Liver (tissue), 3 donors: ENCODE measurements at regions not wholly inside any gene's neighbourhood (a gene's known extent, or its start where the extent isn't known, plus 50 kb on each side); places are given as distances from the start of the nearest gene placed in this dataset.
A peak's percentile ranks its signal among the peaks of the same experiment; 100 is the strongest.

Source experiments
- ATF3 ChIP-seq: IDR thresholded peaks from 2 replicates; pipeline ENCODE4 v1.6.1; 2016; ENCODE audit warnings: antibody characterized with exemption
- CTCF ChIP-seq: fragments of 150-350 bp; IDR thresholded peaks from 2 replicates; pipeline ENCODE4 v1.5.1; 2017; ENCODE audit warnings: improper control_type of control experiment, low read depth, low read length; ENCODE audit not compliant: missing input control
- EGR1 ChIP-seq, 2 donors: IDR thresholded peaks; 2 replicates each; pipeline ENCODE4 v1.6.1; 2016 to 2018; ENCODE audit warnings: antibody characterized with exemption in 2 of 2, low read depth in 2 of 2
- FOXA1 ChIP-seq: IDR thresholded peaks from 2 replicates; pipeline ENCODE4 v1.6.1; 2016; ENCODE audit warnings: antibody characterized with exemption
- GABPA ChIP-seq, 2 donors: IDR thresholded peaks in 1 of 2; conservative IDR thresholded peaks in 1 of 2; 2 replicates each; pipeline ENCODE4 v1.6.1; 2016; ENCODE audit warnings: antibody characterized with exemption in 2 of 2, mild to moderate bottlenecking in 1 of 2, moderate library complexity in 1 of 2
- JUND ChIP-seq, 2 donors: IDR thresholded peaks; 2 replicates each; pipeline ENCODE4 v1.6.1; 2016; ENCODE audit warnings: antibody characterized with exemption in 2 of 2
- MAX ChIP-seq: IDR thresholded peaks from 2 replicates; pipeline ENCODE4 v1.6.1; 2016; ENCODE audit warnings: antibody characterized with exemption
- REST ChIP-seq: IDR thresholded peaks from 2 replicates; pipeline ENCODE4 v1.6.1; 2016; ENCODE audit warnings: antibody characterized with exemption, mild to moderate bottlenecking
- RXRA ChIP-seq, 2 donors: IDR thresholded peaks; 2 replicates each; pipeline ENCODE4 v1.6.1; 2017 to 2018; ENCODE audit warnings: antibody characterized with exemption in 2 of 2, mild to moderate bottlenecking in 1 of 2
- SP1 ChIP-seq: IDR thresholded peaks from 2 replicates; pipeline ENCODE4 v1.6.1; 2018; ENCODE audit warnings: antibody characterized with exemption, mild to moderate bottlenecking
- TAF1 ChIP-seq: conservative IDR thresholded peaks from 2 replicates; pipeline ENCODE4 v1.6.1; 2016; ENCODE audit warnings: antibody characterized with exemption, mild to moderate bottlenecking
- YY1 ChIP-seq: IDR thresholded peaks from 2 replicates; pipeline ENCODE4 v1.6.1; 2016; ENCODE audit warnings: antibody characterized with exemption, mild to moderate bottlenecking
- ZBTB33 ChIP-seq: IDR thresholded peaks from 2 replicates; pipeline ENCODE4 v1.6.1; 2016; ENCODE audit warnings: antibody characterized with exemption
- donor health status: healthy.
- donor health status: healthy.

- TF ChIP-seq CTCF (no peak), REST (no peak), GABPA (IDR thresholded peaks at IDR 0.05 in 1 of 2, conservative IDR thresholded peaks at IDR 0.05 in 1 of 2) (no peak), RXRA (IDR thresholded peaks at IDR 0.05) (peak in 1 of 2 donors; percentile 65), TAF1 (no peak), EGR1 (IDR thresholded peaks at IDR 0.05; ENCODE audit: low read depth in 2 of 2) (no peak), SP1 (peak; percentile 42), MAX (no peak), JUND (IDR thresholded peaks at IDR 0.05) (peak; percentile 43 to 64), ZBTB33 (peak; percentile 30), ATF3 (no peak), YY1 (peak; percentile 33), FOXA1 (no peak)
These were observed 168.1 kb upstream of the NOVA1 start for GRCh38 chr14:26765768-26766520.
